SHP77 treated with DMSO at 0.1 percent for 48 hours (cell line): ENCODE measurements at regions not wholly inside any gene's neighbourhood (a gene's known extent, or its start where the extent isn't known, plus 50 kb on each side); places are given as distances from the start of the nearest gene placed in this dataset.

Experiments used
- DNase-seq: peaks from one replicate; lab custom pipeline; 2025; lab: John Stamatoyannopoulos, UW

GRCh38 chr18:71012789-71013188, 723.9 kb downstream of the SOCS6 start:
- no peak for DNase-seq

GRCh38 chr18:71011389-71011788, 722.5 kb downstream of the SOCS6 start:
- no peak for DNase-seq

GRCh38 chr18:71008257-71008656, 719.4 kb downstream of the SOCS6 start:
- DNase-seq: no peak

- DNase-seq: no peak
Observed at GRCh38 chr18:71001597-71001996, 712.8 kb downstream of the SOCS6 start.

- no peak for DNase-seq
Observed at GRCh38 chr18:70998490-70998889, 709.6 kb downstream of the SOCS6 start.

- no peak for DNase-seq
Observed at GRCh38 chr18:70994116-70994515, 705.3 kb downstream of the SOCS6 start.

- no peak for DNase-seq
Observed at GRCh38 chr18:70991577-70991976, 702.7 kb downstream of the SOCS6 start.

- no peak for DNase-seq
Observed at GRCh38 chr18:70985948-70986347, 697.1 kb downstream of the SOCS6 start.

- DNase-seq: no peak
Observed at GRCh38 chr18:70982292-70982691, 693.4 kb downstream of the SOCS6 start.

GRCh38 chr18:70981400-70982140, 692.7 kb downstream of the SOCS6 start:
- DNase-seq: no peak

GRCh38 chr18:70973626-70974025, 684.8 kb downstream of the SOCS6 start:
- no peak for DNase-seq

- DNase-seq: no peak
Observed at GRCh38 chr18:70966419-70966818, 677.6 kb downstream of the SOCS6 start.

- no peak for DNase-seq
Observed at GRCh38 chr18:70961939-70962338, 673.1 kb downstream of the SOCS6 start.

- DNase-seq: no peak
Observed at GRCh38 chr18:70956554-70956953, 667.7 kb downstream of the SOCS6 start.

GRCh38 chr18:70936160-70936559, 647.3 kb downstream of the SOCS6 start:
- DNase-seq: no peak

GRCh38 chr18:70931942-70932814, 643.3 kb downstream of the SOCS6 start:
- DNase-seq: peak; percentile 69

- no peak for DNase-seq
Observed at GRCh38 chr18:70920840-70921374, 632.1 kb downstream of the SOCS6 start.

- peak; percentile 71 for DNase-seq
Observed at GRCh38 chr18:70907673-70908072, 618.8 kb downstream of the SOCS6 start.

- no peak for DNase-seq
Observed at GRCh38 chr18:70892381-70892780, 603.5 kb downstream of the SOCS6 start.

- no peak for DNase-seq
Observed at GRCh38 chr18:70870292-70870691, 581.4 kb downstream of the SOCS6 start.

GRCh38 chr18:70848329-70848728, 559.5 kb downstream of the SOCS6 start:
- no peak for DNase-seq

- DNase-seq: no peak
Observed at GRCh38 chr18:70840649-70841048, 551.8 kb downstream of the SOCS6 start.

- no peak for DNase-seq
Observed at GRCh38 chr18:70827632-70828031, 538.8 kb downstream of the SOCS6 start.
